ENCODE measurements at regions not wholly inside any gene's neighbourhood (a gene's known extent, or its start where the extent isn't known, plus 50 kb on each side); places are given as distances from the start of the nearest gene placed in this dataset.
"Not testable (repeated sequence)": the region's sequence is repeated elsewhere in the genome, so short reads cannot be mapped to it uniquely, and the experiment has no call there.

DNA sequence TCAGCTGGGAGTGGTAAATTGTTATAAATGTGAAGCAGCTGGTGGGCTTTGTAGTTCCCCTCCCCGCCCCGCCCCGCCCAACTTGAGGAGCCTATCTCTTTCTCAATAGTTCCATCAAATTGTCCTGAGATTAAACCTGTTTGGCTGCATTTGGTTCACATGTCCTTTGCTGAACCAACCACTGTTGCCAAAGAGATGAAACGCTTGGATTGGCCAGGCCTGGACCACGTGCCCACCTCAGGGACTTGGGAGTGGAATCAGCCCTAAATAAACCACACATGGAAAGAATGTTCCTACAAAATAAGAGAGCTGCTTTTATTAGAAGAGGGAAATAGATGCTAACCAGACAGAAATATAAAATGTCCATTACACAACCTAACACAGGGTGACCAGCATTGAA, 424.9 kb upstream of the KAZN start:
- no peak for FAIRE-seq
- Histone ChIP-seq H4K20me1 (ENCODE audit: insufficient read depth, low read length) (no peaks in the 10 kb centered on the region), H3K4me1 (ENCODE audit: insufficient read depth, low read length) (no peaks in the 10 kb centered on the region), H2AFZ (ENCODE audit: low read length) (no peak overlapping the region), H3K9me3 (ENCODE audit: low read length) (no peaks in the 10 kb centered on the region; the same call in 1 of the 2 replicates), H3K79me2 (ENCODE audit: insufficient read depth, low read length) (no peaks in the 10 kb centered on the region), H3K36me3 (replicated peaks in 1 of 2; ENCODE audit: control insufficient read depth in 1 of 2, insufficient read depth in 2 of 2, low read length in 2 of 2) (no peaks in the 10 kb centered on the region), H3K27me3 (ENCODE audit: control insufficient read depth in 1 of 2, insufficient read depth in 2 of 2, low read length in 2 of 2) (peaks cover 1 to 4% of the 10 kb centered on the region in 2 experiments; a peak in 2 of 5 replicates), H3K4me2 (ENCODE audit: low read depth, low read length) (no peak overlapping the region), H3K4me3 (replicated peaks in 1 of 3; ENCODE audit: insufficient read depth in 1 of 3, low read depth in 2 of 3, low read length in 3 of 3) (no peak overlapping the region), H3K9ac (ENCODE audit: insufficient read depth, low read depth, low read length) (no peak overlapping the region), H3K27ac (ENCODE audit: extremely low read length, insufficient read depth, low read length) (no peak overlapping the region)
- ChIA-PET CTCF (ENCODE audit: low intra/inter-chr PET ratio, low total read pairs) (no interaction called here), POLR2A (no interaction called here)
- DNase-seq (ENCODE audit: low spot score) = no peak
- intact Hi-C loops (cut with micrococcal nuclease; ENCODE audit: unreplicated experiment) = no loop called here
- no TSS peak for BruUV-seq (replicated peaks)
- TF ChIP-seq ETV5 (CRISPR knock-in tag; IDR thresholded peaks at IDR 0.05; ENCODE audit: borderline replicate concordance) (no peak), ZXDC (CRISPR knock-in tag; IDR thresholded peaks at IDR 0.05) (no peak), HNF4G (IDR thresholded peaks at IDR 0.05; ENCODE audit: borderline replicate concordance, low read depth, low read length) (no peak), HNF4G (CRISPR knock-in tag; IDR thresholded peaks at IDR 0.05; ENCODE audit: borderline replicate concordance, low read depth) (no peak), PRDM4 (CRISPR knock-in tag; IDR thresholded peaks at IDR 0.05; ENCODE audit: borderline replicate concordance) (no peak), ZBTB44 (CRISPR knock-in tag; IDR thresholded peaks at IDR 0.05) (no peak), CBX1 (IDR thresholded peaks at IDR 0.05; ENCODE audit: low read depth) (no peak), ATRX (CRISPR knock-in tag; IDR thresholded peaks at IDR 0.05; ENCODE audit: borderline replicate concordance) (no peak)
- TF ChIP-seq, protein P1, sequence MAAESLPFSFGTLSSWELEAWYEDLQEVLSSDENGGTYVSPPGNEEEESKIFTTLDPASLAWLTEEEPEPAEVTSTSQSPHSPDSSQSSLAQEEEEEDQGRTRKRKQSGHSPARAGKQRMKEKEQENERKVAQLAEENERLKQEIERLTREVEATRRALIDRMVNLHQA (CRISPR knock-in tag; IDR thresholded peaks at IDR 0.05) = no peak
- in situ Hi-C loops (cut with HindIII; ENCODE audit: extremely low pct_ligation_motif_present, low pct_unique_long_range_greater_than_20kb) = no loop called here
- whole genome bisulfite sequencing (ENCODE audit: low lambda C conversion rate) = 4% methylated on average over 5 of the region's 5 CpGs
- no peak for ATAC-seq

DNA sequence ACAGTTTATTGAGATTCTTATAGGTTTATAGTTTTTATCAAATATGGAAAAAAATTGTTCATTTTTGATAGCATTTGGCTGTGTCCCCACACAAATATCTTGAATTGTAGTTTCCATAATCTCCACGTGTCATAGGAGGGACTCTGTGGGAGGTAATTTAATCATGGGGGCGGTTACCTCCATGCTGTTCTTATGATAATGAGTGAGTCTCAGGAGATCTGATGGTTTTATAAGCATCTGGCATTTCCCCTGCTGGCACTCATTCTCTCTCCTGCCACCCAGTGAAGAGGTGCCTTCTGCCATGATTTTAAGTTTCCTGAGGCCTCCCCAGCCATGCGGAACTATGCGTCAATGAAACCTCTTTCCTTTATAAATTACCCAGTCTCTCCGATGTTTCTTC, 420.6 kb upstream of the KAZN start:
- H3K36me3 ChIP-seq (replicated peaks in 1 of 2; ENCODE audit: control insufficient read depth in 1 of 2, insufficient read depth in 2 of 2, low read length in 2 of 2); BruUV-seq (replicated peaks); H2AFZ ChIP-seq (ENCODE audit: low read length); intact Hi-C loops (cut with micrococcal nuclease; ENCODE audit: unreplicated experiment); H3K79me2 ChIP-seq (ENCODE audit: insufficient read depth, low read length); POLR2A ChIA-PET; in situ Hi-C loops (cut with HindIII; ENCODE audit: extremely low pct_ligation_motif_present, low pct_unique_long_range_greater_than_20kb); H3K4me3 ChIP-seq (replicated peaks in 1 of 3; ENCODE audit: insufficient read depth in 1 of 3, low read depth in 2 of 3, low read length in 3 of 3); DNase-seq (ENCODE audit: low spot score); H4K20me1 ChIP-seq (ENCODE audit: insufficient read depth, low read length); H3K4me2 ChIP-seq (ENCODE audit: low read depth, low read length); FAIRE-seq; H3K9me3 ChIP-seq (ENCODE audit: low read length); H3K4me1 ChIP-seq (ENCODE audit: insufficient read depth, low read length); H3K27ac ChIP-seq (ENCODE audit: extremely low read length, insufficient read depth, low read length); CTCF ChIA-PET (ENCODE audit: low intra/inter-chr PET ratio, low total read pairs); ATAC-seq; H3K9ac ChIP-seq (ENCODE audit: insufficient read depth, low read depth, low read length): not testable (repeated sequence)
- 10% methylated on average over 5 of the region's 5 CpGs for WGBS (ENCODE audit: low lambda C conversion rate)
- peaks cover 1 to 10% of the 10 kb centered on the region in 2 experiments; a peak in 3 of 5 replicates for H3K27me3 ChIP-seq (ENCODE audit: control insufficient read depth in 1 of 2, insufficient read depth in 2 of 2, low read length in 2 of 2)
